Neural cell (in vitro differentiated cells): ENCODE measurements at regions not wholly inside any gene's neighbourhood (a gene's known extent, or its start where the extent isn't known, plus 50 kb on each side); places are given as distances from the start of the nearest gene placed in this dataset.

ENCODE experiments used
- MXI1 ChIP-seq: fragments of 450-650 bp; conservative IDR thresholded peaks from 2 replicates; pipeline ENCODE4 v1.6.1; 2014; ENCODE audit warnings: antibody characterized with exemption, mild to moderate bottlenecking; ENCODE audit not compliant: poor library complexity, severe bottlenecking
- POLR2AphosphoS5 ChIP-seq: IDR thresholded peaks from 2 replicates; pipeline ENCODE4 v1.6.1; 2012
- TF ChIP-seq, protein P1 (sequence below): fragments of 450-650 bp; IDR thresholded peaks from 2 replicates; pipeline ENCODE4 v1.5.1; 2014; ENCODE audit warnings: antibody characterized with exemption, mild to moderate bottlenecking, moderate library complexity; ENCODE audit not compliant: poor library complexity, severe bottlenecking
- TF ChIP-seq, protein P2 (sequence below): IDR thresholded peaks from 2 replicates; pipeline ENCODE4 v1.6.1; 2012; ENCODE audit warnings: borderline replicate concordance

DNA sequence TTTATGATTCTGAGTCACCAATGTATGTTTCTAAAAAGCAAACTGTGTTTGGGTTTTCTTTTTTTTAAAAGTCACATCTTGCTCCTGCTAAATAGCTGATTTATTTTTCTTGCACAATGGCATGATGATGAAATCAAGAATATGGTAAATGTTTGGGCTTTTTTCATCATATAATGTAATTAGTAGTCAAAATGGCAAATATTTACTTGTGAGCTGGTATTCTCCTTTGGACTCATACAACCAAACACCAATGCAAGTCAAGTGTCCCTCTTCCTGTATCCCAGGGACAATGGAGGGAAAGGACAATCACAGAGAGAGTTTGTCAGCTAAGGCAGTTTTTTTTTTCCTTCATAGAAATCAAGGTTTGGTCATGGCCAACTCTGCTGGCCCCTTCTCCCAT is 94.6 kb upstream of the RALGPS2 start:
- TF ChIP-seq, protein P1, sequence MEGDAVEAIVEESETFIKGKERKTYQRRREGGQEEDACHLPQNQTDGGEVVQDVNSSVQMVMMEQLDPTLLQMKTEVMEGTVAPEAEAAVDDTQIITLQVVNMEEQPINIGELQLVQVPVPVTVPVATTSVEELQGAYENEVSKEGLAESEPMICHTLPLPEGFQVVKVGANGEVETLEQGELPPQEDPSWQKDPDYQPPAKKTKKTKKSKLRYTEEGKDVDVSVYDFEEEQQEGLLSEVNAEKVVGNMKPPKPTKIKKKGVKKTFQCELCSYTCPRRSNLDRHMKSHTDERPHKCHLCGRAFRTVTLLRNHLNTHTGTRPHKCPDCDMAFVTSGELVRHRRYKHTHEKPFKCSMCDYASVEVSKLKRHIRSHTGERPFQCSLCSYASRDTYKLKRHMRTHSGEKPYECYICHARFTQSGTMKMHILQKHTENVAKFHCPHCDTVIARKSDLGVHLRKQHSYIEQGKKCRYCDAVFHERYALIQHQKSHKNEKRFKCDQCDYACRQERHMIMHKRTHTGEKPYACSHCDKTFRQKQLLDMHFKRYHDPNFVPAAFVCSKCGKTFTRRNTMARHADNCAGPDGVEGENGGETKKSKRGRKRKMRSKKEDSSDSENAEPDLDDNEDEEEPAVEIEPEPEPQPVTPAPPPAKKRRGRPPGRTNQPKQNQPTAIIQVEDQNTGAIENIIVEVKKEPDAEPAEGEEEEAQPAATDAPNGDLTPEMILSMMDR: no peak
- no peak for TF ChIP-seq POLR2AphosphoS5
- TF ChIP-seq, protein P2, sequence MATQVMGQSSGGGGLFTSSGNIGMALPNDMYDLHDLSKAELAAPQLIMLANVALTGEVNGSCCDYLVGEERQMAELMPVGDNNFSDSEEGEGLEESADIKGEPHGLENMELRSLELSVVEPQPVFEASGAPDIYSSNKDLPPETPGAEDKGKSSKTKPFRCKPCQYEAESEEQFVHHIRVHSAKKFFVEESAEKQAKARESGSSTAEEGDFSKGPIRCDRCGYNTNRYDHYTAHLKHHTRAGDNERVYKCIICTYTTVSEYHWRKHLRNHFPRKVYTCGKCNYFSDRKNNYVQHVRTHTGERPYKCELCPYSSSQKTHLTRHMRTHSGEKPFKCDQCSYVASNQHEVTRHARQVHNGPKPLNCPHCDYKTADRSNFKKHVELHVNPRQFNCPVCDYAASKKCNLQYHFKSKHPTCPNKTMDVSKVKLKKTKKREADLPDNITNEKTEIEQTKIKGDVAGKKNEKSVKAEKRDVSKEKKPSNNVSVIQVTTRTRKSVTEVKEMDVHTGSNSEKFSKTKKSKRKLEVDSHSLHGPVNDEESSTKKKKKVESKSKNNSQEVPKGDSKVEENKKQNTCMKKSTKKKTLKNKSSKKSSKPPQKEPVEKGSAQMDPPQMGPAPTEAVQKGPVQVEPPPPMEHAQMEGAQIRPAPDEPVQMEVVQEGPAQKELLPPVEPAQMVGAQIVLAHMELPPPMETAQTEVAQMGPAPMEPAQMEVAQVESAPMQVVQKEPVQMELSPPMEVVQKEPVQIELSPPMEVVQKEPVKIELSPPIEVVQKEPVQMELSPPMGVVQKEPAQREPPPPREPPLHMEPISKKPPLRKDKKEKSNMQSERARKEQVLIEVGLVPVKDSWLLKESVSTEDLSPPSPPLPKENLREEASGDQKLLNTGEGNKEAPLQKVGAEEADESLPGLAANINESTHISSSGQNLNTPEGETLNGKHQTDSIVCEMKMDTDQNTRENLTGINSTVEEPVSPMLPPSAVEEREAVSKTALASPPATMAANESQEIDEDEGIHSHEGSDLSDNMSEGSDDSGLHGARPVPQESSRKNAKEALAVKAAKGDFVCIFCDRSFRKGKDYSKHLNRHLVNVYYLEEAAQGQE: no peak
- TF ChIP-seq MXI1: no peak
